ENCODE measurements at regions not wholly inside any gene's neighbourhood (a gene's known extent, or its start where the extent isn't known, plus 50 kb on each side); places are given as distances from the start of the nearest gene placed in this dataset.

- no peaks in the 10 kb centered on the region for H4K20me1 ChIP-seq (ENCODE audit: insufficient read depth, low read length)
- H3K4me2 ChIP-seq (ENCODE audit: low read length): no peak overlapping the region
- no peaks in the 10 kb centered on the region for H3K79me2 ChIP-seq (ENCODE audit: insufficient read depth, low read length)
- TF ChIP-seq CTCF (IDR thresholded peaks at IDR 0.05; ENCODE audit: low read length) (no peak), EZH2 (IDR thresholded peaks at IDR 0.05; ENCODE audit: borderline replicate concordance, low read length) (no peak)
- H3F3A ChIP-seq (ENCODE audit: insufficient read depth, low read length): no peaks in the 10 kb centered on the region
- no peak overlapping the region for H3K4me3 ChIP-seq (ENCODE audit: low read depth, low read length, poor library complexity, severe bottlenecking)
- H2AFZ ChIP-seq (ENCODE audit: low read length): no peak overlapping the region
- H3K27me3 ChIP-seq (ENCODE audit: insufficient read depth, low read length): no peaks in the 10 kb centered on the region
- H3K36me3 ChIP-seq (ENCODE audit: insufficient read depth, low read length): no peaks in the 10 kb centered on the region
- no peaks in the 10 kb centered on the region for H3K4me1 ChIP-seq (ENCODE audit: insufficient read depth, low read length, severe bottlenecking)
- H3K9ac ChIP-seq (ENCODE audit: low read length): no peak overlapping the region
- H3K9me3 ChIP-seq (ENCODE audit: low read length): no peaks in the 10 kb centered on the region
- H3K27ac ChIP-seq (ENCODE audit: low read depth, low read length, poor library complexity, severe bottlenecking): no peak overlapping the region
- H3K9me2 ChIP-seq (ENCODE audit: low read depth, low read length): no peaks in the 10 kb centered on the region
These were observed 225.0 kb upstream of the CELF2 start for GRCh38 chr10:10792681-10793080.

DNA sequence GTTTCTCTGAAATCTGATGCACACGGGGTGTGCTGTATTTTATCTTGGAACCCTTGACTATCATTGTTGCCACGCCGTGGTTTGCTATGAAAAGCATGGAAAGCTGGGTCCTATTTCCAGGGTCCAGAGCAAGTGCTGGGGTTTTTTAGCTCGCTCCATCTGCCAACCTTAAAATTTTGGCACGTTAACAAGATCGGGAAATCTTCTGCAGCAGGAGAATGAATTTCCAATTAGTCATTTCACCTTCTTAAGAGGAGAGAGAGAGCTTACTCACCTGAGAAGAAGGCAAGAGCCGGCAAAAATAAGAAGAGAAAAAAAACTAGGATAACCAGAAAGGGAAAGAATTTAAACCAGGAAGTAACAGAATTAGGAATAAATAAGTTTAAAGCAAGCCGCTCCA, 223.6 kb upstream of the CELF2 start:
- Histone ChIP-seq H3K79me2 (ENCODE audit: insufficient read depth, low read length) (no peaks in the 10 kb centered on the region), H3F3A (ENCODE audit: insufficient read depth, low read length) (no peaks in the 10 kb centered on the region), H4K20me1 (ENCODE audit: insufficient read depth, low read length) (no peaks in the 10 kb centered on the region), H3K27ac (ENCODE audit: low read depth, low read length, poor library complexity, severe bottlenecking) (no peak overlapping the region), H3K9me2 (ENCODE audit: low read depth, low read length) (no peaks in the 10 kb centered on the region), H3K9ac (ENCODE audit: low read length) (no peak overlapping the region), H3K36me3 (ENCODE audit: insufficient read depth, low read length) (no peaks in the 10 kb centered on the region), H3K27me3 (ENCODE audit: insufficient read depth, low read length) (no peaks in the 10 kb centered on the region), H3K4me3 (ENCODE audit: low read depth, low read length, poor library complexity, severe bottlenecking) (no peak overlapping the region), H2AFZ (ENCODE audit: low read length) (no peak overlapping the region), H3K9me3 (ENCODE audit: low read length) (no peaks in the 10 kb centered on the region), H3K4me1 (ENCODE audit: insufficient read depth, low read length, severe bottlenecking) (no peaks in the 10 kb centered on the region), H3K4me2 (ENCODE audit: low read length) (no peak overlapping the region)
- TF ChIP-seq EZH2 (IDR thresholded peaks at IDR 0.05; ENCODE audit: borderline replicate concordance, low read length) (no peak), CTCF (IDR thresholded peaks at IDR 0.05; ENCODE audit: low read length) (no peak)

GRCh38 chr10:10794791-10795191, 222.9 kb upstream of the CELF2 start:
- Histone ChIP-seq H3K4me2 (ENCODE audit: low read length) (no peak overlapping the region), H3K27me3 (ENCODE audit: insufficient read depth, low read length) (no peaks in the 10 kb centered on the region), H3K9me2 (ENCODE audit: low read depth, low read length) (no peaks in the 10 kb centered on the region), H3K27ac (ENCODE audit: low read depth, low read length, poor library complexity, severe bottlenecking) (no peak overlapping the region), H3K36me3 (ENCODE audit: insufficient read depth, low read length) (no peaks in the 10 kb centered on the region), H3K9me3 (ENCODE audit: low read length) (no peaks in the 10 kb centered on the region), H3K79me2 (ENCODE audit: insufficient read depth, low read length) (no peaks in the 10 kb centered on the region), H3K4me1 (ENCODE audit: insufficient read depth, low read length, severe bottlenecking) (no peaks in the 10 kb centered on the region), H3K4me3 (ENCODE audit: low read depth, low read length, poor library complexity, severe bottlenecking) (no peak overlapping the region), H2AFZ (ENCODE audit: low read length) (no peak overlapping the region), H3K9ac (ENCODE audit: low read length) (no peak overlapping the region), H3F3A (ENCODE audit: insufficient read depth, low read length) (no peaks in the 10 kb centered on the region), H4K20me1 (ENCODE audit: insufficient read depth, low read length) (no peaks in the 10 kb centered on the region)
- no peak for TF ChIP-seq EZH2 (IDR thresholded peaks at IDR 0.05; ENCODE audit: borderline replicate concordance, low read length)

- H3K4me1 ChIP-seq (ENCODE audit: insufficient read depth, low read length, severe bottlenecking): no peaks in the 10 kb centered on the region
- no peaks in the 10 kb centered on the region for H3K36me3 ChIP-seq (ENCODE audit: insufficient read depth, low read length)
- no peak overlapping the region for H3K27ac ChIP-seq (ENCODE audit: low read depth, low read length, poor library complexity, severe bottlenecking)
- H3K4me3 ChIP-seq (ENCODE audit: low read depth, low read length, poor library complexity, severe bottlenecking): no peak overlapping the region
- H3K27me3 ChIP-seq (ENCODE audit: insufficient read depth, low read length): no peaks in the 10 kb centered on the region
- H3K9me2 ChIP-seq (ENCODE audit: low read depth, low read length): no peaks in the 10 kb centered on the region
- H3K9ac ChIP-seq (ENCODE audit: low read length): no peak overlapping the region
- no peak for TF ChIP-seq EZH2 (IDR thresholded peaks at IDR 0.05; ENCODE audit: borderline replicate concordance, low read length)
- no peak for TF ChIP-seq CTCF (IDR thresholded peaks at IDR 0.05; ENCODE audit: low read length)
- H3K79me2 ChIP-seq (ENCODE audit: insufficient read depth, low read length): no peaks in the 10 kb centered on the region
- no peak overlapping the region for H3K4me2 ChIP-seq (ENCODE audit: low read length)
- no peak overlapping the region for H2AFZ ChIP-seq (ENCODE audit: low read length)
- no peaks in the 10 kb centered on the region for H3F3A ChIP-seq (ENCODE audit: insufficient read depth, low read length)
- no peaks in the 10 kb centered on the region for H4K20me1 ChIP-seq (ENCODE audit: insufficient read depth, low read length)
- no peaks in the 10 kb centered on the region for H3K9me3 ChIP-seq (ENCODE audit: low read length)
These were observed 221.5 kb upstream of the CELF2 start for GRCh38 chr10:10796061-10796773.
